Stimulated activated effector memory CD8-positive, alpha-beta T cell treated with anti-CD3 and anti-CD28 coated beads, Interleukin-12 subunit alpha, Interleukin-12 subunit beta, amount 100 ng/mL, for 72 hours (primary cell): ENCODE measurements at regions not wholly inside any gene's neighbourhood (a gene's known extent, or its start where the extent isn't known, plus 50 kb on each side); places are given as distances from the start of the nearest gene placed in this dataset.
"Not testable (repeated sequence)": the region's sequence is repeated elsewhere in the genome, so short reads cannot be mapped to it uniquely, and the experiment has no call there.

Experiments
- ATAC-seq: fragments of 150-1000 bp; cut with Tn5 transposase; 2 replicates; pipeline ENCODE4 v1.10.0; 2021
- DNase-seq, 2 donors: peaks; one replicate each; pipeline ENCODE4 v3.0.0; 2021 to 2022; ENCODE audit warnings: low spot score in 2 of 2
- H3K27ac Mint-ChIP-seq: one replicate; pipeline ENCODE4 v1.8.0; 2022; ENCODE audit warnings: mild to moderate bottlenecking, mixed read lengths
- H3K36me3 Mint-ChIP-seq: one replicate; pipeline ENCODE4 v1.8.0; 2022; ENCODE audit warnings: mild to moderate bottlenecking, mixed read lengths
- H3K4me1 Mint-ChIP-seq: one replicate; pipeline ENCODE4 v1.8.0; 2022; ENCODE audit warnings: mixed read lengths
- H3K4me3 Mint-ChIP-seq: one replicate; pipeline ENCODE4 v1.8.0; 2022; ENCODE audit warnings: mild to moderate bottlenecking, mixed read lengths
- H3K9me3 Mint-ChIP-seq: one replicate; pipeline ENCODE4 v1.8.0; 2022; ENCODE audit warnings: mixed read lengths

- H3K9me3 Mint-ChIP-seq = no peaks in the 10 kb centered on the region
- ATAC-seq (no peak), DNase-seq (no peak)
- no peak overlapping the region for H3K4me3 Mint-ChIP-seq
- H3K27ac Mint-ChIP-seq = no peak overlapping the region
- no peaks in the 10 kb centered on the region for H3K4me1 Mint-ChIP-seq
- no peaks in the 10 kb centered on the region for H3K36me3 Mint-ChIP-seq
Observed at GRCh38 chr16:27650073-27650701, 100.2 kb downstream of the KATNIP start.

GRCh38 chr16:27651301-27651700, 101.4 kb downstream of the KATNIP start:
- Mint-ChIP-seq H3K36me3 (no peaks in the 10 kb centered on the region), H3K4me1 (no peaks in the 10 kb centered on the region), H3K27ac (no peak overlapping the region), H3K9me3 (no peaks in the 10 kb centered on the region), H3K4me3 (no peak overlapping the region)
- DNase-seq = no peak
- ATAC-seq = no peak

GRCh38 chr16:27657811-27658210, 107.9 kb downstream of the KATNIP start:
- Mint-ChIP-seq H3K27ac (no peak overlapping the region), H3K9me3 (no peaks in the 10 kb centered on the region), H3K36me3 (no peaks in the 10 kb centered on the region), H3K4me1 (no peaks in the 10 kb centered on the region), H3K4me3 (no peak overlapping the region)
- no peak for ATAC-seq
- DNase-seq = no peak

- H3K36me3 Mint-ChIP-seq = no peaks in the 10 kb centered on the region
- no peak overlapping the region for H3K4me3 Mint-ChIP-seq
- H3K9me3 Mint-ChIP-seq = no peaks in the 10 kb centered on the region
Observed at GRCh38 chr16:27660507-27660906, 110.6 kb downstream of the KATNIP start.

GRCh38 chr16:27663235-27663634, 113.3 kb downstream of the KATNIP start:
- not testable (repeated sequence) for H3K4me1 Mint-ChIP-seq, H3K9me3 Mint-ChIP-seq, H3K4me3 Mint-ChIP-seq, DNase-seq, H3K27ac Mint-ChIP-seq, ATAC-seq, H3K36me3 Mint-ChIP-seq

More at GRCh38 chr16:27660507-27660906, 110.6 kb downstream of the KATNIP start:
- no peaks in the 10 kb centered on the region for H3K4me1 Mint-ChIP-seq
- no peak overlapping the region for H3K27ac Mint-ChIP-seq
- DNase-seq = no peak
- ATAC-seq = no peak

GRCh38 chr16:27665881-27666280, 115.9 kb downstream of the KATNIP start:
- Mint-ChIP-seq H3K27ac (peak overlapping the region; percentile 55), H3K36me3 (no peaks in the 10 kb centered on the region), H3K9me3 (no peaks in the 10 kb centered on the region), H3K4me3 (no peak overlapping the region), H3K4me1 (no peaks in the 10 kb centered on the region)
- ATAC-seq (no peak), DNase-seq (no peak)

GRCh38 chr16:27670071-27670810, 120.3 kb downstream of the KATNIP start:
- Mint-ChIP-seq H3K9me3 (no peaks in the 10 kb centered on the region), H3K36me3 (no peaks in the 10 kb centered on the region), H3K27ac (no peak overlapping the region), H3K4me3 (no peak overlapping the region), H3K4me1 (peaks cover 5% of the 10 kb centered on the region)
- ATAC-seq (no peak), DNase-seq (no peak)

GRCh38 chr16:27671410-27671809, 121.5 kb downstream of the KATNIP start:
- no peak overlapping the region for H3K4me3 Mint-ChIP-seq
- ATAC-seq = no peak
- H3K36me3 Mint-ChIP-seq = no peaks in the 10 kb centered on the region
- no peak for DNase-seq
- H3K4me1 Mint-ChIP-seq = peaks cover 5% of the 10 kb centered on the region
- H3K27ac Mint-ChIP-seq = no peak overlapping the region
- H3K9me3 Mint-ChIP-seq = no peaks in the 10 kb centered on the region

- Mint-ChIP-seq H3K4me3 (no peak overlapping the region), H3K27ac (no peak overlapping the region), H3K4me1 (peaks cover 5% of the 10 kb centered on the region), H3K36me3 (peaks cover 10% of the 10 kb centered on the region), H3K9me3 (no peaks in the 10 kb centered on the region)
- DNase-seq (no peak), ATAC-seq (no peak)
Observed at GRCh38 chr16:27676839-27677238, 126.9 kb downstream of the KATNIP start.

GRCh38 chr16:27677263-27677662, 127.3 kb downstream of the KATNIP start:
- DNase-seq (no peak), ATAC-seq (no peak)
- no peak overlapping the region for H3K4me3 Mint-ChIP-seq
- peaks cover 10% of the 10 kb centered on the region for H3K36me3 Mint-ChIP-seq
- H3K4me1 Mint-ChIP-seq = peaks cover 2% of the 10 kb centered on the region
- H3K9me3 Mint-ChIP-seq = no peaks in the 10 kb centered on the region
- H3K27ac Mint-ChIP-seq = no peak overlapping the region

GRCh38 chr16:27678955-27679354, 129.0 kb downstream of the KATNIP start:
- no peaks in the 10 kb centered on the region for H3K9me3 Mint-ChIP-seq
- H3K27ac Mint-ChIP-seq = no peak overlapping the region
- H3K36me3 Mint-ChIP-seq = peaks cover 10% of the 10 kb centered on the region
- DNase-seq (no peak), ATAC-seq (no peak)
- H3K4me3 Mint-ChIP-seq = no peak overlapping the region
- H3K4me1 Mint-ChIP-seq = no peaks in the 10 kb centered on the region

GRCh38 chr16:27679899-27680298, 130.0 kb downstream of the KATNIP start:
- no peak for ATAC-seq
- Mint-ChIP-seq H3K9me3 (no peaks in the 10 kb centered on the region), H3K4me3 (no peak overlapping the region), H3K27ac (no peak overlapping the region), H3K36me3 (peaks cover 10% of the 10 kb centered on the region), H3K4me1 (no peaks in the 10 kb centered on the region)
- DNase-seq = no peak

- Mint-ChIP-seq H3K4me1 (no peaks in the 10 kb centered on the region), H3K36me3 (peaks cover 10% of the 10 kb centered on the region), H3K9me3 (no peaks in the 10 kb centered on the region), H3K4me3 (no peak overlapping the region), H3K27ac (no peak overlapping the region)
- ATAC-seq = no peak
- DNase-seq = no peak
Observed at GRCh38 chr16:27681681-27682080, 131.7 kb downstream of the KATNIP start.

- no peaks in the 10 kb centered on the region for H3K4me1 Mint-ChIP-seq
- no peak overlapping the region for H3K4me3 Mint-ChIP-seq
- peaks cover 10% of the 10 kb centered on the region for H3K36me3 Mint-ChIP-seq
- H3K9me3 Mint-ChIP-seq = no peaks in the 10 kb centered on the region
- DNase-seq (no peak), ATAC-seq (no peak)
- H3K27ac Mint-ChIP-seq = no peak overlapping the region
Observed at GRCh38 chr16:27684047-27684446, 134.1 kb downstream of the KATNIP start.

- Mint-ChIP-seq H3K9me3 (no peaks in the 10 kb centered on the region), H3K36me3 (no peaks in the 10 kb centered on the region), H3K4me3 (no peak overlapping the region), H3K4me1 (no peaks in the 10 kb centered on the region), H3K27ac (no peak overlapping the region)
- no peak for DNase-seq
- no peak for ATAC-seq
Observed at GRCh38 chr16:27685807-27686206, 135.9 kb downstream of the KATNIP start.

GRCh38 chr16:27686926-27687325, 137.0 kb downstream of the KATNIP start:
- no peak for ATAC-seq
- Mint-ChIP-seq H3K36me3 (no peaks in the 10 kb centered on the region), H3K4me3 (no peak overlapping the region), H3K27ac (no peak overlapping the region), H3K4me1 (no peaks in the 10 kb centered on the region), H3K9me3 (no peaks in the 10 kb centered on the region)
- DNase-seq = no peak
